Ishikawa (cell line): ENCODE measurements at regions not wholly inside any gene's neighbourhood (a gene's known extent, or its start where the extent isn't known, plus 50 kb on each side); places are given as distances from the start of the nearest gene placed in this dataset.

Experiments
- CEBPB ChIP-seq: IDR thresholded peaks from 2 replicates; pipeline ENCODE4 v1.6.1; 2012
- CREB1 ChIP-seq: IDR thresholded peaks from 2 replicates; pipeline ENCODE4 v1.6.1; 2012; ENCODE audit warnings: low read depth
- NFIC ChIP-seq: IDR thresholded peaks from 2 replicates; pipeline ENCODE4 v1.6.1; 2012
- RAD21 ChIP-seq: IDR thresholded peaks from 2 replicates; pipeline ENCODE4 v1.6.1; 2012; ENCODE audit warnings: low read depth
- TAF1 ChIP-seq: IDR thresholded peaks from 2 replicates; pipeline ENCODE4 v1.6.1; 2012; ENCODE audit warnings: low read depth, mild to moderate bottlenecking
- TCF12 ChIP-seq: IDR thresholded peaks from 2 replicates; pipeline ENCODE4 v1.6.1; 2012; ENCODE audit warnings: low read depth
- TEAD4 ChIP-seq: IDR thresholded peaks from 2 replicates; pipeline ENCODE4 v1.6.1; 2012
- TF ChIP-seq, protein P1 (sequence below): IDR thresholded peaks from 2 replicates; pipeline ENCODE4 v1.6.1; 2012; ENCODE audit warnings: low read depth, mild to moderate bottlenecking
- TF ChIP-seq, protein P2 (sequence below): IDR thresholded peaks from 2 replicates; pipeline ENCODE4 v1.6.1; 2012
- TF ChIP-seq, protein P3 (sequence below): IDR thresholded peaks from 2 replicates; pipeline ENCODE4 v1.6.1; 2012

DNA sequence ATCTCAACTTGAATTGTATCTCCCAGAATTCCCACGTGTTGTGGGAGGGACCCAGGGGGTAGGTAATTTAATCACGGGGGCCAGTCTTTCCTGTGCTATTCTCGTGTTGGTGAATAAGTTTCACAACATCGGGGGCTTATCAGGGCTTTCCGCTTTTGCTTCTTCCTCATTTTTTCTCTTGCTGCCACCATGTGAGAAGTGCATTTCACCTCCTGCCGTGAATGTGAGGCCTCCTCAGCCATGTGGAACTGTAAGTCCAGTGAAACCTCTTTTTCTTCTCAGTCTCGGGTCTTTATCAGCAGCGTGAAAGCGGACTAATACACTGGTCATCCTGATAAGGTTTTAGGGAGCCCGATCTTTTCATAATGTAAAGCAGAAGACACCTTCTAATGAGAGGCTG, 687.0 kb upstream of the FTMT start:
- no peak for TF ChIP-seq TEAD4
- TF ChIP-seq CREB1: no peak
- no peak for TF ChIP-seq CEBPB
- no peak for TF ChIP-seq TCF12
- no peak for TF ChIP-seq TAF1
- no peak for TF ChIP-seq RAD21
- TF ChIP-seq, protein P1, sequence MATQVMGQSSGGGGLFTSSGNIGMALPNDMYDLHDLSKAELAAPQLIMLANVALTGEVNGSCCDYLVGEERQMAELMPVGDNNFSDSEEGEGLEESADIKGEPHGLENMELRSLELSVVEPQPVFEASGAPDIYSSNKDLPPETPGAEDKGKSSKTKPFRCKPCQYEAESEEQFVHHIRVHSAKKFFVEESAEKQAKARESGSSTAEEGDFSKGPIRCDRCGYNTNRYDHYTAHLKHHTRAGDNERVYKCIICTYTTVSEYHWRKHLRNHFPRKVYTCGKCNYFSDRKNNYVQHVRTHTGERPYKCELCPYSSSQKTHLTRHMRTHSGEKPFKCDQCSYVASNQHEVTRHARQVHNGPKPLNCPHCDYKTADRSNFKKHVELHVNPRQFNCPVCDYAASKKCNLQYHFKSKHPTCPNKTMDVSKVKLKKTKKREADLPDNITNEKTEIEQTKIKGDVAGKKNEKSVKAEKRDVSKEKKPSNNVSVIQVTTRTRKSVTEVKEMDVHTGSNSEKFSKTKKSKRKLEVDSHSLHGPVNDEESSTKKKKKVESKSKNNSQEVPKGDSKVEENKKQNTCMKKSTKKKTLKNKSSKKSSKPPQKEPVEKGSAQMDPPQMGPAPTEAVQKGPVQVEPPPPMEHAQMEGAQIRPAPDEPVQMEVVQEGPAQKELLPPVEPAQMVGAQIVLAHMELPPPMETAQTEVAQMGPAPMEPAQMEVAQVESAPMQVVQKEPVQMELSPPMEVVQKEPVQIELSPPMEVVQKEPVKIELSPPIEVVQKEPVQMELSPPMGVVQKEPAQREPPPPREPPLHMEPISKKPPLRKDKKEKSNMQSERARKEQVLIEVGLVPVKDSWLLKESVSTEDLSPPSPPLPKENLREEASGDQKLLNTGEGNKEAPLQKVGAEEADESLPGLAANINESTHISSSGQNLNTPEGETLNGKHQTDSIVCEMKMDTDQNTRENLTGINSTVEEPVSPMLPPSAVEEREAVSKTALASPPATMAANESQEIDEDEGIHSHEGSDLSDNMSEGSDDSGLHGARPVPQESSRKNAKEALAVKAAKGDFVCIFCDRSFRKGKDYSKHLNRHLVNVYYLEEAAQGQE: no peak
- TF ChIP-seq NFIC: no peak
- TF ChIP-seq, protein P2, sequence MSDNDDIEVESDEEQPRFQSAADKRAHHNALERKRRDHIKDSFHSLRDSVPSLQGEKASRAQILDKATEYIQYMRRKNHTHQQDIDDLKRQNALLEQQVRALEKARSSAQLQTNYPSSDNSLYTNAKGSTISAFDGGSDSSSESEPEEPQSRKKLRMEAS: no peak
- TF ChIP-seq, protein P3, sequence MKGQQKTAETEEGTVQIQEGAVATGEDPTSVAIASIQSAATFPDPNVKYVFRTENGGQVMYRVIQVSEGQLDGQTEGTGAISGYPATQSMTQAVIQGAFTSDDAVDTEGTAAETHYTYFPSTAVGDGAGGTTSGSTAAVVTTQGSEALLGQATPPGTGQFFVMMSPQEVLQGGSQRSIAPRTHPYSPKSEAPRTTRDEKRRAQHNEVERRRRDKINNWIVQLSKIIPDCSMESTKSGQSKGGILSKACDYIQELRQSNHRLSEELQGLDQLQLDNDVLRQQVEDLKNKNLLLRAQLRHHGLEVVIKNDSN: no peak
